Medulla oblongata (tissue), 1 donor: ENCODE measurements at regions not wholly inside any gene's neighbourhood (a gene's known extent, or its start where the extent isn't known, plus 50 kb on each side); places are given as distances from the start of the nearest gene placed in this dataset.
"Not testable (repeated sequence)": the region's sequence is repeated elsewhere in the genome, so short reads cannot be mapped to it uniquely, and the experiment has no call there.

Source experiments
- DNase-seq: peaks from one replicate; pipeline ENCODE4 v3.0.0-alpha.2; 2015; ENCODE audit errors: extremely low spot score

DNA sequence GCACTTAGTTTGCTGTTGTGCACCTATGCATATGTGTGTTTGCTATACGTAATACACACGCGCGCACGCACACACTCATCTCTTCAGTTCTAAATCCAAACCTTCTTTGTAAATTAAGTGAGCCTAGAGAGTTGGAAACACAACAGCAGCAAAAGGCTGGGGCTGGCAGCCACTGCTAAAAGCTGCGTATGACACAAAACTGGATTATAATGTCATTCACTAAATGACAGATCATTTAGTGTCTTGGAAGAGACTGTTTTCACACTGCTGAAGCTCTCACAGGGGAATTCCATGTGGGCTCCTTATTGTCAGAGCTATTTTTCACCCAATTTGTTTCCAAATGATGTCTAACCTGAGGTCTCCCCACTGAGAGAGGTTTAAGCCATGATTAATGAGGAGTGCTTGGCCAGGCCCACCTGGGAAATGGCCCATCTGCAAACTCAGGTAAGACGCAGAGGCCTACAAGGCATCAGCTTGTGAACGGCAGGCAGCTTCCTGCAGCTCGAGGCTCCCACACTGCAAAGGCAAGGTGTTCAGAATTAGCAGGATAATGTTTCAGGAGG is 94.2 kb downstream of the OLIG3 start:
- no peak for DNase-seq

DNA sequence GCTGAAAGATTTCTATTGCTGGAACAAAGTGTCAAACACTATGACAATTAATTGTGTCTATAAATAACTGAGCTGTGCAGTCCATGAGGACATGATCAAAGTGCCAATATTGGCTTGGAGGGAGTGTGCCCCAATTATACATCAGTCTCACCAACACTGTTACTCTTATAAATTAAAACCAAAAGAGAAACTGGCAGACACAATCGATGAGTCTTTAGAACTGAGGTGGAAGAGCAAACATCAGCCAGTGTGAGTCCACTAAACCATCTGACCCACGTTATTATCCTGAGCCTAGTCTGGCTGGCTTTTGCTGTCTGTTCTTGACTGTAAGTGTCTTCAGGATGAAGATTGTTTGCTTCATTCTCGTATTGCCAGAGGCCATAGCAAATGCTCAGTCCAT is 98.9 kb downstream of the OLIG3 start:
- no peak for DNase-seq

DNA sequence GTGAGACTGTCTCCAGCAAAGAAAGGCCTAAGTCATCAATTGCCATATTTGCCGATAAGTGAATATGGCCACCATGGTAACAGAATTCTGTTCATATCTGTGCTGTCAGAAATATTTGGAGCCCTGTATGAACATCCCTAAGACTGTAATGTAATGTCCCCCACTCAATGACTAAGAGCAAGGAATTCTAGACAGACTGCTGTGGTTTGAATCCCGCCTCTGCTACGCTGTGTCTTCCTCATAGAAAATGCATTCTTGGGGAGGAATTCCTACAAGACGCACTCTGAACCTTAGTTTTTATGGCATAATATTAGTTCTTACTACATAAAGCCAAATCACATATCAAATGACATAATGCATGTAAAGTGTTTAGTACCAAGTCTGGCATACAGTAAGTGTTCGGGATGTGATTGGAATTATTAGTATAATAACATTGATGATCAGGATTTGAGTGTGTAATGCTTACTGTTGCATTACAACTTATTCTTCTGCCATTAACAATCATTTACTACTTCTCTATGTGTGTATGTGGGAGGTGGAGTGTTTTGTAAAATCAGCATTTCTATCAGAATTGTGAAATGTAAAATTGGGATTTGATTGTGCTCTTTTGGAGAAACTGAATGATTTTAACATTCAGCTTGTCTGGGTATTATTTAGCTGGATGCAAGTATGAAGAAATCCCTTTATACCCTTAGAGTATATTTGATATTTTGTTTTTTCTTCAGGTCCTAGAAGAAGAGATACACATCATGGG is 103.0 kb downstream of the OLIG3 start:
- DNase-seq, result no peak

DNA sequence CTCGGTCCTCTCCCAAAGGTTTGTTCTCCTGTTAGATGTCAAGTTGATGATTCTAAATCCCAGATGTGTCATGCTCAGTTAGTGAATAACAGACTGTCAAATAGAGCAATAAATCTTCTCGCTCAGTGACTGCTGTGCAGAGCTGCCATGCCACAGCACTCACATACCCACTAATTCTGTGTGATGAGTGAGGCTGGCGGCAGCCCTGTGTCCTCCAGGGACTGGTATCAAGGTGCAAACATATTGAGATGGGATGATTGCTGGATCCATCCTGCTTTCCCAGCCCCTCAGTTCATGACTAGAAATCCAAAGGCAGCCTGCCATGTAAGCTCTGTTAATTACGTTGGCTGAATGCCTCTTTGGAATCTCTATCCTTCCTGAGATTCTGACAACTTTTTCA is 103.9 kb downstream of the OLIG3 start:
- DNase-seq, result no peak

DNA sequence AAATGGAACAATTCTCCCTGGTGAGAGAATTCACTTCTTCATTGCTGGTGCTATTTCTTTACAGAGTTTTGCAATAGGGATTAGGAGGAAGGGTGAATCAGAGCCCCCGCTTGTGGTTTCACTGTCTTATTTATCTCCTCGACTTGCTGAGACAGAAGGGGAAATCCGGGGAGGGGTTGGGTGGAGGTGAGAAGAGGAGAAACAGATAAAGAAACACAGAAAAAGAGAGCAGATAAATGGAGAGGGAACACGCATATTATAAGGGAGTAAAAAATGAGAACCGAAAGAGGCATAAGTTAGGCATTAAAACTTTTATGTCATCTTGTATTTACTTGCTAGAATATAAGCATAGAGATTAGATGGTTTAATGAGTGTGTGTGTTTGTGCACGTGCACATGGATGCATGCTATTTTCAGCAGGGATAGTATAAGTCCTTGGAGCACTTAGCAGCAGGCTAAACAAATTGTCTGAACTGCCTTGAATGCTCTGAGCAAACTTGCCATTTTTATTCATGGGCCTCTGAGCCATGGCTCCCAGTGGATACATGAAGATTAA is 105.0 kb downstream of the OLIG3 start:
- DNase-seq, result peak; percentile 77

DNA sequence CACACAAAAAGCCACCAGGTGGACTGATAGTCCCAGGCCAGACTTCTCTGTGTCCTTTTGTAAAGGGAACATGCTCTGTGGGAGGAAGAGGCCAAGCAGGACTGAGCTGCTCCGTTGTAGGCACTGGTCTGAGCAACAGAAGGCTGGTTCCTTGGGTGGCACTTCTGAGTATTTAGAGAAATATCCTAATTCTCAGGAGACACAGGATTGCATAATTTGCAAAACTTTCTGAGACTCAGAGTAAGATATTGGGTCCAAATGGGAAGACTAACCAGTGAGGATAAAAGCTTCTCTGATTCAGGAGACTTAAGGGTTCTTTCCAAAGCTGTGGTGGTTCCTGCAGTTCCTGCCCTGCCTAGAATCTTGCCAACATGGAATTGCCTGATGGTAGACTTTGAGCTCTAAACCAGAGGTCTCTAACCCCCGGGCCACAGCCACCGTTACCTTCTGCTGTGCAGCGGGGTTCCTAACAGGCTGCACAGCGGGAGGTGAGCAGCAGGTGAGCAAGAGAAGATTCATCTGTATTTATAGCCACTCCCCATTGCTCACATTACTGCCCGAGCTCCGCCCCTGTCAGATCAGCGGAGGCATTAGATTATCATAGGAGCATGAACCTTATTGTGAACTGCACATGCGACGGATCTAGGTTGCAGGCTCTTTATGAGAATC is 107.0 kb downstream of the OLIG3 start:
- no peak for DNase-seq

DNA sequence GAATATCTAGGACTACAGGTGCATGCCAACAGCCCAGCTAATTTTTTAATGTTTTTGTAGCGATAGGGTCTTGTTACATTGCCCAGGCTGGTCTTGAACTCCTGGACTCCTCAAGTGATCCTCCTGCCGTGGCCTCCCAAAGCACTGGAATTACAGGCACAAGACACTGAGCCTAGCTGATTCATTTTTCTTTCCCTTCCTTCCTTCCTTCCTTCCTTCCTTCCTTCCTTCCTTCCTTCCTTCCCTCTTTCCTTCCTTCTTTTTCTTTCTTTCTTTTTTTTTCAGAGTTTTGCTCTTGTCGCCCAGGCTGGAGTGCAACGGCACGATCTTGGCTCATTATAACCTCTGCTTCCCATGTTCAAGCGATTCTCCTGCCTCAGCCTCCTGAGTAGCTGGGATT is 110.9 kb downstream of the OLIG3 start:
- DNase-seq, result not testable (repeated sequence)

DNA sequence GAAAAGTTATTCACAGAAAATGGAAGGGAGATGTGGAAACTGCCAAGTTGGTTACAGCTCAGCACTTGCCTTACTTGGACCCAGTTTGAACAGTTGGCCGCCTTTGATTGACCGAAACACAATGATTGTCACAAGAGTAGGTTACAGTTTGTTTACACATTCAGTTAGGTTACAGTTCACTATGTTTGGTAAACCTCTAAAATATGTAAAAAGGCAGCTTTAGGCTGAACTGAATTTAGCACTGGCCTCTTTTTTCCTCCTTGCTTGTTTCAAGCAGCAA is 116.2 kb downstream of the OLIG3 start:
- no peak for DNase-seq

DNA sequence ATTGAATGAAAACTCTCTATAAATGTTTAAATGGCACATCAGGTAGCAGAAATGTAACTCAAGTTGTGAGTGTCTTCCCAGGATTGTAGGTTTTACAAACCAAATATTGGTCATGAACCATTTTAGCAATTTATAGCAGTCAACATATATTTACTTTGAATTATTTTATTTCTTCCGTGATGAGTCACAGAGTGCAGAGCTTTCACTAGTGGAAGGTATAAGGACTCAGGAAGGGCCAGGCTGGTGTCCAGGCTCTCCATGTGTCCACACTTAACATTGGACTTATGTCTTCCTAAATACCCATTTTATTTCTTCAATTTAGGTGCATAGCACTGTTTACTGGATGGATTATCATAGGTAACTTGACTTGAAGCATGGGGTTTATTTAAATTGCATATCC is 120.9 kb downstream of the OLIG3 start:
- DNase-seq, result no peak

DNA sequence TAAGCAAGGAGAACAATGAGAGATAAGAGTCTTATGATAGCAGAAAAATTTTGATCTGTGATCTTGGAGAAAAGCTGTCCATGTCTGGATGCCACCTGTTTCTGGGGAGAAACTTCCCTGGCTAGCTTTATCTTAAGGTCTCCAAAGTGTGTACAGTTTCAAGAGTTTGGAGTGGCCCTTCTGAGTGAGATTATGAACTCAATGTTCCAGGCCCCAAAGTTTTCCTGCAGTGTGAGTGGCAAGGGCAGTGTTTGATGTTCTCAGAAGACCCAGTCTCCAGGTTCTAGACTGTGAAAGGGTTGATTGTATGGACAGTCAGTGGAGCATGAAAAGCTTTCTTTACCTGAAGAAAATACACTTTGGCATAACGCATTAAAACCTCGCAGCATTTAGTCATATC is 121.7 kb downstream of the OLIG3 start:
- no peak for DNase-seq

DNA sequence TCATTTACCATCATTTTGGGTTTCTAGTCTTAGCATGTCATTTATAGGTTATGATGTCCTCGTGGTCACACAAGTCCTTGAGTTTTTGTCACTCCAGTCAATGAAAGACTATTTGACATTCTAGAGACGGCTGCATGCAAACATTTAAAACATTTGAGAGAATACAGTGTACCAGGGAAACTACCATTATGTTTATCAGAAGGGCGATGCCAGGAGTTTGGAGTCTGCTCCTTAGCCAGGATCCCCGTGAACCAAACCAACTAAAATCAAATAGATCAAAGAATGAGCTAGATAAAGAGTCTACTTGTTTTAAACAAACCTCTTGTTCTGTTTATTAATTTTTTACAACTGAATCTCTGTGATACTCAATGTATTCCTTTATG is 122.6 kb downstream of the OLIG3 start:
- DNase-seq, result no peak

DNA sequence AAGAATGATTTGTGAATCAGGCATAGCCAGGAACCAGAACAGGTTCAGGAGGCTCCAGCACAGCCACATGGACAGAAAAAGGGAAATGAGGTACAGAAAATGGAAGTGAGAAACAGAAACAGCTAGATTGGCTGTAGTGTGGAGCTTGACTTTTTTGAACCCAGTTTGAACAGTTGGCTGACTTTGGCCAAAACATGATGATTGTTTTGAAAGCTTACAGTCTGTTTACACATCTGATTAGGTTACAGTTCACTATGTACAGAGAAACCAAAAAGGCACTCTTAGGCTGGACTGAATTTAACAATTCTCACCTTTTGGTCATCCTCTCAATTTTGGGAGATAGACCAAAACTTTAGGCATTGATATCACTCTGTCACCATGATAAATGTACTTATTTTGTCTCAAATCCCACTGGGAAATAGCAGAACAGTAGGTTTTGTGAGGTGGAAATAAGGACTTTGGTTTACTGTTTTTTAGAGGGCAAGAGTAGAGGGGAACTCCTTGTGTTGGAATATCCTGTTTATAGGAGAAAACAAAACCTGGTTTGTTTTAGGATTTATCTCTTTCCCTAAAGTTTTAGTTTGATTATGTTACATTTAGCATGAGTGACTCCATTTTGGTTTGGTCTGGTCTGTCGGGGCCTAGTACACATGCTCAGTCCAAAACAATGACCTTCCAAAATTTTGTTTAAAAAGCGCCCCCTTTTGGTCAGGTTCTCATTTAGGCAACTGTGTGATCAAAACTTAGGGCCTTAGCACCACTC is 123.1 kb downstream of the OLIG3 start:
- no peak for DNase-seq

DNA sequence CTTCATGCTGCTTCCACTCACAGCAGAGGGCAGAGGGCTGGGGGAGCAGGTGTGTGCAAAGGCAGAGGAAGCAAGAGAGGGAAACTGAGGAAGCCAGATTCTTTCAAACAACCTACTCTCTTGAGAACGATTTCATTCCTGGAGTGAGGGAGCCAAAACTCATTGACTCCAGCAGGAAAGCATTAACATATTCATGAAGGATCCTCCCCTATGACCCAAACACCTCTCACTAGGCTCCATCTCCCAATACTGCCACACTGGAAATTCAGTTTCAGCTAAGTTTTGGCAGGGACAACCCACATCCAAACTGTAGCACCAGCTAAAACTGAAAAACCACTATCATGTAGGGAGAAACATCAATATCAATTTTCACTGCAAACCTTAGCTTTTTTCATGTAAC is 125.1 kb downstream of the OLIG3 start:
- DNase-seq, result no peak

DNA sequence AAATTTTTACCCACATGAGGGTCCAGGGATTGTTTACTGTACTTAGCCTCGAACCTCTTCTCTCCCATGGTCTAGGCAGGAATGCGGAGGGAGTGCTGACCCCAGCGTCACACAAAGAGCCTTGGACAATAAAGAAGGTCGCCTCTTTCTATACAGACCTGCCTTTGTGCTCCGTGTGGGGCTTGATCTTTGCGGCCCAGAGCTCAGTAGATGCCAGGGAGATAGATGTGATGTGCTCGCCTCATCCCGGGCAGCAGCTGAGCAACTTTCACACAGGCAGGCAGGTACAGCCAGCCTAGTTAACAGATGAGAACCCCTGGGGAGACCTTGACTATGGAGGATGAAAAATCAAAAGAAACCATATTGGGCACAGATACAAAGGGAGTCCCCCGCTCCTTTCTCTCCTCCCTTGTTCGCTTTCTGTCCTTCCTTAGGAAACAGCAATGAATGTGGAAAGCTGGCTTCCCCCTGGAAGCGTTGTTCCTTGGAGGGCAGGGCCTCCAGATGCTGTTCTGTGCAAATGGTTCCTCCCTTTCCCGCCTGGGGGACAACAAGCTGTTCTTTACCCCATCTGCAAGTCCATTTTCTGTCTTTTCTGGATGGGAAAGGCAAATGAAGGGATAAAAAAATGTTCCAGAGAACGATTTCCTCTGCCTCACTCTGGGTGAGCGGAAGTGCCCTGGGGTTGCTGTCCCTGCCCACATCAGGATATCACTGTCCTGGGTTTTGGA is 128.3 kb downstream of the OLIG3 start:
- DNase-seq, result no peak

DNA sequence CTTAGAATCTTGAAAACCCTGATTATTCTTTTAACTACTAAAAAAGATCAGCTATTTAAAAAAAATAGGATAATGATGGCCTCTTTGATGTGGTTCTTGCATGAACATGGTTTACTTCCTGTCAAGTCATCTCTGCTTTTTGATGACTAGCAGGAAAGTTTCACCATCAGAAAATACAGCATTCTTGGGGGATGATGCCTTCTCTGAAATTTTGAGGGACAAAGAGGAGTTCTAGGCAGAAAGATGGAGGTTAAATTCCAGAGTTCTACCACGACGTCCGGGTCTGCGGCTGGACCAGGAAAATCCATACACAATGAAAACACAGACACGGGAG is 130.4 kb downstream of the OLIG3 start:
- no peak for DNase-seq

DNA sequence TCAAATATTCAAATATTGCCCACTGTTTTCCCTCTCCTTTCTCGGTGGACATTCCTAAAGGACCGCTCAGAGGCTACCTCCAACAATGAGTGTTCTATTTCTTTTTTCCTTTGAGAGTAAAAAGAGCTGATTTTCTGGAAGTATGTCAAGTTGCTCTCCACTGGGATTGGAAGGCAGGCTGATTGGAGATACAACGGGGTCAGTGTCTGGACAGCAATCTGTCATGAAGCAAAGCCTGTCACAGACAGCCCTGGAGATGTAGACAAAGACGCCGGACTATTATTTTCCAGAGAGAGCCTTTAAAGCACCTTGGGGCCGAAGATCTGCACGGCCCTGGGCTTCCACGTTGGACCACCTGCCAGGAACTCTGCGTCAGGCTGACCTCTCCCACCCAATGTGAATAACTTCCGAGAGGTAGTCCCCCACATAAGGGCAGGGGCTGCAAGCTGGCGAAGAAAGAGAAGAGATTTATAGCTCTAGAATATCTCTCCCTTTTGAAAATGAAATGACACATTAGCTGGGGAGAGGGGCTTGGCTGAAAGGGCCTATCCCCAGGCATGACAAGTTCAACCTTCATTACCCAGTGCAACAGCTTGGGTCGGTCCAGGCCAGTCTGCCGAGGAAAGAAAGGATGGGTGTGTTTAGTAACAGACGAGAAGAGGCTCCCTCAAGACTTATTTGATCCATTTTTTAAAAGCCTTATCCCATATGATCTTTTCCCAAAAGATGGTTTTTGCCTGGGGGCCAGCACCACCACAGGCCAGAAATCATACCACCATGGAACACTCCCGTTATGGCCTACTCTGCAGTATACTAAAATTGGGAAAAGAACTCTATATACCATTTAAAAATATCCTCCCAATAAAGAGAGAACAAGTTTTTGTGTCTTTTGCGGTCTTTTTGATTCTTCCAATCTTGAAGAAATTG is 131.1 kb downstream of the OLIG3 start:
- DNase-seq, result peak; percentile 87

DNA sequence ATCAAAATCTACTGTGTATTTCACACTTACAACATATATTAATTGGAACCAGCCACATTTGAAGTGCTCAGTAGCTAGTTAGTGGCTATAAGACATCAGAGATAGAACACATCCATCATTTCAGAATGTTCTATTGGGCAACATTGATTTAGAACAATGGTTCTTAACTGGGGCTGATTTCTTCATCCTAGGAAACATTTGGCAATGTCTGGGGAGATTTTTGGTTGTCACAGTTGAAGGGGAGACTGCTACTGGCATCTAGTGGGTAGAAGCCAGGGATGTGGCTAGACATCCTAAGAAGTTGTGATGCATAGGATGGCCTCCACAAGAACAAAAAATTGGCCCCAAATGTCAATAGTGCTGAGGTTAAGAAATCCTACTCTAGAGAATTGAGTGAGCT is 132.5 kb downstream of the OLIG3 start:
- DNase-seq, result peak; percentile 33

DNA sequence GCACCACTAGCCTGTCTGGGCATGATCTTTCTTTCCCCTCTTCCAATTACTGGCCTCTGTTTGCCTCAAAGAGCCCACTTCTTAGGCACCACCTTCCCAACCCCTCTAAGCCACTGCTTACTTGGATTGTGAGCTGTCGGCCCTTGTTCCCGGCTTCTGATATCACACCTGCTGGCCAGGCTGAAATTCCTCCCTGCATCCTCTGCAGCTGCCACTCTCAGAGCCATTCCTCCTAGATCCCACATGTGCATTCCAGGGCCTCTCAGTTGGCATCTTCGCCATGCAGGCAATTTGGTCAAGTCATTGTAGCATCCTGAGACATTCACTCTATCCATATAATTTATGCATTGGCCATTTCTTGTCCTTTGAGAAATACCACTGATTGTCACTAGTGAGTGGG is 135.9 kb downstream of the OLIG3 start:
- peak; percentile 4 for DNase-seq

DNA sequence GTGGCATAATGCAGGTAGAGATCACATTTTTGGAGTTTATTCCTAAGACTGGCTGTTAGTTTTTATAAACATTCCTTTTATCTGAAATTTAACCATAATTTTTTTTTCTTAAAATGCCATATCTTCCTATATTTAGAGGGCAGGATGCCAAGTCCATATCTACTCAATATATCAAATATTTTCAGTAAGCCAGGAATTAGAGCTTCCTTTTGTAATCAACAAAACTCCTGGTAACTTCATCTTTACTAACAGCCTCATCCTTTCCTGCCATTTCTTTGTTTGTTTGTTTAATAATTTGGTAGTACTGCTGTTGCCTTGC is 136.3 kb downstream of the OLIG3 start:
- no peak for DNase-seq

DNA sequence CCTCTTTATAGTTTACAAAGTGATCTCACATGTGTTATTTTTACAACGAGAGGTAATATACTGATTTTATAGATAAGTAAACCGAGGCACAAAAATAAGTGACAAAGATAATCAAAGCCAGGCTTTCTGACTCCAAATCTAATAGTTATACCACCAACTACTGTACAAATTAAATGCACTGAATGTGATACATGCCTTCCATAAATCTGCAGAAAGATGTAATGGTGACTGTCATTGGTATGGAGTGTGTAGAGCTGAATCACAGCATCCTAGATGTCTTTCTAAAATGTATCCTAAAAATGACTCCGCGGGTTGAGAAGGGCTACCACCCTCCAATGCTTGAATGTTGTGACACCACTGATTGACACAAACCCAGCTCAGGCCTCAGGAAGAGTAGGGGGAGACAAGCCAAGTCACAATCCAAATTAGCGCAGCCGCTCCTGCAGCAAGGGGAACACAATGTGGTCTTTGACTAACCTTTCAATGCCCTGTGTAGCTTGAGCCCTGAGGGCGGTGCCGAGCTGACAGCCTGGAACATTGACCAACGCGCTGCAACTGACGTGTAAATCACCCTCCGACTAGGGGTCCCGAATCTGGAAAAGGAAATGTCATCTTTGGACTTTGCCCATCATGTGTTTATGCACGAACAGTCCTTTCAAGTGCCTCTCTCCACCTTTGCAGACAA is 136.8 kb downstream of the OLIG3 start:
- peak; percentile 60 for DNase-seq
